CD14-positive monocyte (primary cell): ENCODE measurements at regions not wholly inside any gene's neighbourhood (a gene's known extent, or its start where the extent isn't known, plus 50 kb on each side); places are given as distances from the start of the nearest gene placed in this dataset.

Experiments used
- DNase-seq, 3 donors: peaks; one replicate each; pipeline ENCODE4 v3.0.0-alpha.2; 2011 to 2022
- H2AFZ ChIP-seq: 2 replicates; pipeline ENCODE4 v1.6.0; 2012; ENCODE audit warnings: mild to moderate bottlenecking, low read depth, low read length, inconsistent platforms; ENCODE audit not compliant: insufficient read depth, poor library complexity, severe bottlenecking
- H3K27ac ChIP-seq, 2 donors: 1 replicate in 1 of 2; 2 replicates in 1 of 2; pipeline ENCODE4 v1.5.1; 2012 to 2013; ENCODE audit warnings: low read length in 2 of 2, control low read depth in 1 of 2, inconsistent platforms in 1 of 2, low read depth in 1 of 2, mild to moderate bottlenecking in 1 of 2
- H3K27me3 ChIP-seq, 2 donors: one replicate each; pipeline versions ENCODE4 v1.6.0 to v1.6.1; 2011 to 2013; ENCODE audit warnings: low read length in 2 of 2; ENCODE audit not compliant: control insufficient read depth in 2 of 2, insufficient read depth in 2 of 2
- H3K36me3 ChIP-seq, 2 donors: replicated peaks in 1 of 2; 1 replicate in 1 of 2; 2 replicates in 1 of 2; pipeline versions ENCODE4 v1.5.1 to v1.6.1; 2012 to 2013; ENCODE audit warnings: low read length in 2 of 2, control low read depth in 1 of 2, inconsistent platforms in 1 of 2, mild to moderate bottlenecking in 1 of 2; ENCODE audit not compliant: insufficient read depth in 2 of 2, control insufficient read depth in 1 of 2
- H3K4me1 ChIP-seq, 2 donors: 1 replicate in 1 of 2; 2 replicates in 1 of 2; pipeline versions ENCODE4 v1.5.1 to v1.6.1; 2012 to 2013; ENCODE audit warnings: low read length in 2 of 2, control low read depth in 1 of 2, inconsistent platforms in 1 of 2, mild to moderate bottlenecking in 1 of 2, moderate library complexity in 1 of 2; ENCODE audit not compliant: insufficient read depth in 2 of 2, control insufficient read depth in 1 of 2
- H3K4me2 ChIP-seq: replicated peaks from 2 replicates; pipeline ENCODE3; 2012; ENCODE audit warnings: low read length, moderate library complexity, mild to moderate bottlenecking; ENCODE audit not compliant: poor library complexity, severe bottlenecking; ENCODE audit errors: extremely low read depth
- H3K4me3 ChIP-seq, 3 experiments: fragments of 200-600 bp in 1 of 3; sonication (generic) in 1 of 3; replicated peaks in 1 of 3; 1 replicate in 2 of 3; 2 replicates in 1 of 3; pipeline ENCODE4 v1.5.1; 2011 to 2013; ENCODE audit warnings: low read length in 3 of 3, mild to moderate bottlenecking in 3 of 3, control low read depth in 2 of 3, low read depth in 2 of 3, inconsistent platforms in 1 of 3, moderate library complexity in 1 of 3
- H3K79me2 ChIP-seq: 2 replicates; pipeline ENCODE4 v1.6.0; 2012; ENCODE audit warnings: mild to moderate bottlenecking, control low read depth, inconsistent platforms, low read length, moderate library complexity; ENCODE audit not compliant: insufficient read depth
- H3K9ac ChIP-seq: 2 replicates; pipeline ENCODE4 v1.6.0; 2017; ENCODE audit warnings: low read length, mild to moderate bottlenecking; ENCODE audit not compliant: insufficient read depth, poor library complexity, severe bottlenecking
- H3K9me3 ChIP-seq, 2 donors: replicated peaks in 1 of 2; 1 replicate in 1 of 2; 2 replicates in 1 of 2; pipeline versions ENCODE4 v1.5.1 to v1.6.1; 2012 to 2013; ENCODE audit warnings: low read length in 2 of 2, control low read depth in 1 of 2; ENCODE audit not compliant: control insufficient read depth in 1 of 2, insufficient read depth in 1 of 2
- H4K20me1 ChIP-seq: 2 replicates; pipeline ENCODE4 v1.6.0; 2012; ENCODE audit warnings: mild to moderate bottlenecking, low read length, control low read depth, moderate library complexity; ENCODE audit not compliant: insufficient read depth
- H3K27ac Mint-ChIP-seq, 7 donors: one replicate each; pipeline ENCODE4 v1.8.0; 2020; ENCODE audit warnings: mild to moderate bottlenecking in 7 of 7, mixed read lengths in 7 of 7, moderate library complexity in 6 of 7, inconsistent platforms in 2 of 7
- H3K27me3 Mint-ChIP-seq, 3 donors: one replicate each; pipeline ENCODE4 v1.8.0; 2021 to 2022; ENCODE audit warnings: low read depth in 3 of 3, mild to moderate bottlenecking in 3 of 3, mixed read lengths in 3 of 3, moderate library complexity in 3 of 3, inconsistent platforms in 1 of 3
- H3K36me3 Mint-ChIP-seq, 2 donors: one replicate each; pipeline ENCODE4 v1.8.0; 2020; ENCODE audit warnings: mixed read lengths in 2 of 2, inconsistent platforms in 1 of 2, mild to moderate bottlenecking in 1 of 2
- H3K4me1 Mint-ChIP-seq: one replicate; pipeline ENCODE4 v1.8.0; 2020; ENCODE audit warnings: mild to moderate bottlenecking, mixed read lengths
- H3K4me3 Mint-ChIP-seq, 2 donors: one replicate each; pipeline ENCODE4 v1.8.0; 2020; ENCODE audit warnings: mild to moderate bottlenecking in 2 of 2, mixed read lengths in 2 of 2, moderate library complexity in 1 of 2
- H3K9me3 Mint-ChIP-seq, 7 donors: one replicate each; pipeline ENCODE4 v1.8.0; 2020 to 2022; ENCODE audit warnings: mixed read lengths in 7 of 7, mild to moderate bottlenecking in 6 of 7, moderate library complexity in 6 of 7, inconsistent platforms in 2 of 7
- WGBS: methylation state at CpG from one replicate; pipeline ENCODE4 v1.1.5; 2013; ENCODE audit warnings: missing lambda C conversion rate; ENCODE audit not compliant: insufficient coverage; 5-methylcytosine and 5-hydroxymethylcytosine counted together
- intact Hi-C, 2 donors: fragments of 100-400 bp; cut with micrococcal nuclease; formaldehyde crosslinking; loops; one replicate each; pipeline versions ENCODE4 v1.15.0 to v1.15.1; 2023
- TF ChIP-seq, protein P1 (sequence below): fragments of 200-600 bp; IDR thresholded peaks from one replicate; pipeline ENCODE4 v1.8.0; 2022; ENCODE audit warnings: antibody characterized with exemption, mild to moderate bottlenecking

- intact Hi-C loops, result no loop called here
- WGBS, result 87% methylated on average over 3 of the region's 6 CpGs
- no peaks in the 10 kb centered on the region for H3K4me1 Mint-ChIP-seq
- Histone ChIP-seq H3K4me1 (no peaks in the 10 kb centered on the region), H3K27me3 (peaks cover 9 to 39% of the 10 kb centered on the region in 2 donors), H4K20me1 (no peaks in the 10 kb centered on the region), H3K4me3 (no peak overlapping the region), H3K4me2 (no peak overlapping the region), H2AFZ (no peak overlapping the region), H3K27ac (no peak overlapping the region), H3K9me3 (no peaks in the 10 kb centered on the region), H3K36me3 (no peaks in the 10 kb centered on the region), H3K9ac (no peak overlapping the region), H3K79me2 (no peaks in the 10 kb centered on the region)
- H3K4me3 Mint-ChIP-seq, result peak overlapping the region in 1 of 2 donors; percentile 59
- no peak overlapping the region for H3K27ac Mint-ChIP-seq
- DNase-seq, result no peak
- H3K36me3 Mint-ChIP-seq, result no peaks in the 10 kb centered on the region
- peaks cover 27 to 49% (median 29%) of the 10 kb centered on the region in 3 donors for H3K27me3 Mint-ChIP-seq
- TF ChIP-seq, protein P1, sequence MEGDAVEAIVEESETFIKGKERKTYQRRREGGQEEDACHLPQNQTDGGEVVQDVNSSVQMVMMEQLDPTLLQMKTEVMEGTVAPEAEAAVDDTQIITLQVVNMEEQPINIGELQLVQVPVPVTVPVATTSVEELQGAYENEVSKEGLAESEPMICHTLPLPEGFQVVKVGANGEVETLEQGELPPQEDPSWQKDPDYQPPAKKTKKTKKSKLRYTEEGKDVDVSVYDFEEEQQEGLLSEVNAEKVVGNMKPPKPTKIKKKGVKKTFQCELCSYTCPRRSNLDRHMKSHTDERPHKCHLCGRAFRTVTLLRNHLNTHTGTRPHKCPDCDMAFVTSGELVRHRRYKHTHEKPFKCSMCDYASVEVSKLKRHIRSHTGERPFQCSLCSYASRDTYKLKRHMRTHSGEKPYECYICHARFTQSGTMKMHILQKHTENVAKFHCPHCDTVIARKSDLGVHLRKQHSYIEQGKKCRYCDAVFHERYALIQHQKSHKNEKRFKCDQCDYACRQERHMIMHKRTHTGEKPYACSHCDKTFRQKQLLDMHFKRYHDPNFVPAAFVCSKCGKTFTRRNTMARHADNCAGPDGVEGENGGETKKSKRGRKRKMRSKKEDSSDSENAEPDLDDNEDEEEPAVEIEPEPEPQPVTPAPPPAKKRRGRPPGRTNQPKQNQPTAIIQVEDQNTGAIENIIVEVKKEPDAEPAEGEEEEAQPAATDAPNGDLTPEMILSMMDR, result no peak
- peaks cover 0 to 4% (median 0%) of the 10 kb centered on the region in 7 donors for H3K9me3 Mint-ChIP-seq
These were observed 121.1 kb upstream of the ALDH1A3 start for GRCh38 chr15:100758555-100758954.

DNA sequence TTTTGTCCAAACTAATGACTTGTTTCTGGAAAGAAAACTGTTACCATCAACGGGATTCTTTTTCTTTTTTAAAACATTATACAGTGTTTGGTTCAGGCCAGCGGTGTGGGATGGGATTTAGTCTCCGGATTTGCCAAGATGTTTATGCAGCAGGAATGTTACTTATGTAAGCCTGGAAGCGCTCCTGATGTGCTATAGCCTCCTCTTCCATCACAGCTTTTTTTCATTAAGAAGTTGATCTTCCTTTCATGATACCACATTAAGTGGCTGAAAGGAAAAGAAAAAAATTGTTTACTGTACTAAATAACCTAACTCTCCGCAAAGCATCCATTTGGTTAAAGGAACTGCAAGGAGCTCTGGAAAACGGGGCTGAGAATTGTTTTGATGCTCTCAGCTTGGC lies 120.5 kb upstream of the ALDH1A3 start:
- Histone ChIP-seq H3K36me3 (no peaks in the 10 kb centered on the region), H3K9ac (no peak overlapping the region), H3K9me3 (no peaks in the 10 kb centered on the region), H3K4me3 (no peak overlapping the region), H2AFZ (no peak overlapping the region), H3K27me3 (peaks cover 9 to 38% of the 10 kb centered on the region in 2 donors), H3K79me2 (no peaks in the 10 kb centered on the region), H3K27ac (no peak overlapping the region), H3K4me1 (no peaks in the 10 kb centered on the region), H3K4me2 (no peak overlapping the region), H4K20me1 (no peaks in the 10 kb centered on the region)
- no CpG with 5 or more reads among the region's 6 CpGs for WGBS
- peaks cover 0 to 4% (median 0%) of the 10 kb centered on the region in 7 donors for H3K9me3 Mint-ChIP-seq
- TF ChIP-seq, protein P1, result no peak
- no peaks in the 10 kb centered on the region for H3K4me1 Mint-ChIP-seq
- peaks cover 27 to 45% (median 29%) of the 10 kb centered on the region in 3 donors for H3K27me3 Mint-ChIP-seq
- intact Hi-C loops, result no loop called here
- peak overlapping the region in 1 of 2 donors; percentile 40 for H3K4me3 Mint-ChIP-seq
- no peak for DNase-seq
- no peak overlapping the region for H3K27ac Mint-ChIP-seq
- H3K36me3 Mint-ChIP-seq, result no peaks in the 10 kb centered on the region
